Endometrium (tissue), 2 donors: ENCODE measurements at regions not wholly inside any gene's neighbourhood (a gene's known extent, or its start where the extent isn't known, plus 50 kb on each side); places are given as distances from the start of the nearest gene placed in this dataset.

ENCODE experiments used
- FAIRE-seq: peaks from 2 replicates; lab custom pipeline; 2012; peaks lifted over from hg19 to GRCh38; lab: Jason Lieb, UNC
- donor health status: control.
- donor health status: control.

- no peak for FAIRE-seq
Observed at GRCh38 chr11:11137339-11137738, 215.7 kb downstream of the CSNK2A3 start.

- FAIRE-seq: no peak
Observed at GRCh38 chr11:11135820-11136476, 217.1 kb downstream of the CSNK2A3 start.

GRCh38 chr11:11129118-11129517, 223.9 kb downstream of the CSNK2A3 start:
- no peak for FAIRE-seq

GRCh38 chr11:11125618-11126017, 227.4 kb downstream of the CSNK2A3 start:
- no peak for FAIRE-seq

DNA sequence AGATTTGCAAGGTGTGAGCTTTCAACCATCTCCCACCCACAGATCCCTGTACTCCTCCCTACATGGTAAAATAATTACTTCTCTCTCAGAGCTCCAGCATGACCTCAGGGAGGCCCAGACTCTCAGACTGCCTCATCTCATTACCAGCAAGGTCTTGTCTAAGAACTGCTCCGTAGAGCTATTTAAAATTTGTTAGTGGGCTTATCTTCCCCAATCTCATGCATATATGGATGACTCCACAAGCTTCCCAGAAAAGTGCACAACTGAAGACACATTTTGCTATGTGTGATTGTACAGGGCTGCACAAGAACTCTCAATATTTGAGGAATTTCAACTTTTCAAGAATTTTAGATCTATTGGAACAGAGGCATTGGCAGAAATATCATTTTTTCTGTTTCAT, 230.3 kb downstream of the CSNK2A3 start:
- no peak for FAIRE-seq

DNA sequence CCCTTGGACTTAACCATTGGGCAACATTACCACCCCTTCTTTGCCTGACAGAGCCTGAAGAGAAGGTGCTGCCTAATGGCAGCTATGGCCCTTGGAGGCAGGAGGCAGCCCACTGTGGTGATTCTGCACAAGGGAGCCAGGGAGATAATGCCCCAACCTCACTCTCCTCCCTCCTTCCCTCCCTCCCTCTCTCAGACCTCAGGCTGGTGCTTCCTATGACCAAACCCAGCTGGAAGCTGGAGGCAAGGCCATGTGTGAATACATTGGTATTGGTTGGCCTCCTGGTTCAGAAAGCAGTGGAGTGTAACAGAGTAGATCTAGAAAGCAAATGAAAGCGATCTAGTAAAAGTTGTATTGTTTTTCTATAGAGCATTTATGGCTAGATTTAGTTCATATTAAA, 233.1 kb downstream of the CSNK2A3 start:
- FAIRE-seq: no peak

GRCh38 chr11:11117730-11118129, 235.3 kb downstream of the CSNK2A3 start:
- FAIRE-seq: no peak

- FAIRE-seq: no peak
Observed at GRCh38 chr11:11115475-11115874, 237.6 kb downstream of the CSNK2A3 start.

DNA sequence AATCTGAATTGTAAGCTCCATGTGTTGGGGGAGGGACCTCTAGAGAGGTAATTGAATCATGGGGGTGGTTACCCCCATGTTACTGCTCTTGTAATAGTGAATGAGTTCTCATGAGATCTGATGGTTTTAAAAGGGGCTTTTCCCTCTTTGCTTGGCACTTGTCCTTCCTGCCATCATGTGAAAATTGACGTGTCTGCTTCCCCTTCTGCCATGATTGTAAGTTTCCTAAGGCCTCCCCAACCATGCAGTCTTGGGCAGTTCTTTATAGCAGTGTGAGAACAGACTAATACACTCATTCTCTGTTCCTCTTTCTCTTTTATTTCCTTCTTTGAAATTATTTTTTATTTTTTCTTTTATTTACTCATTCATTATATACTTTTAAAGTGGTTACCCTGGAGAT, 239.4 kb downstream of the CSNK2A3 start:
- no peak for FAIRE-seq

DNA sequence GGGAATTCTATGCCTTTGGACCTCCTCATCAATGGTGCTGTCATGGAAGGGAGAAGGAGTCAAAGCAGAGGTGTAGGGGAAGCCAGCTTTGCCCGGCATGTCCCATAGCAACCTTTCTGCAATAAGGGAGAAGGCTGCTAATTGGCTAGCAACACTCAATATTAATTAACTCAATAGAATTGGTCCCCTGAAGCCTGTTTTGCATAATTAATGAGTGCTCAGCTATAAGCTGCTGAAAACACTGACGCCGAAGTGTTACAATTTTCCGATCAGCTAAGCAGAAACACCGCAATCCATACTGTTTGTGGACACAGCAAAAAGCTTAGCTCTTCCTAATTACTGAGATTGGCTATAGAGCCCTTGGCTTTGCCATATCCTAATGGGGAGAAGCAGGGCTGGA, 245.0 kb downstream of the CSNK2A3 start:
- no peak for FAIRE-seq

DNA sequence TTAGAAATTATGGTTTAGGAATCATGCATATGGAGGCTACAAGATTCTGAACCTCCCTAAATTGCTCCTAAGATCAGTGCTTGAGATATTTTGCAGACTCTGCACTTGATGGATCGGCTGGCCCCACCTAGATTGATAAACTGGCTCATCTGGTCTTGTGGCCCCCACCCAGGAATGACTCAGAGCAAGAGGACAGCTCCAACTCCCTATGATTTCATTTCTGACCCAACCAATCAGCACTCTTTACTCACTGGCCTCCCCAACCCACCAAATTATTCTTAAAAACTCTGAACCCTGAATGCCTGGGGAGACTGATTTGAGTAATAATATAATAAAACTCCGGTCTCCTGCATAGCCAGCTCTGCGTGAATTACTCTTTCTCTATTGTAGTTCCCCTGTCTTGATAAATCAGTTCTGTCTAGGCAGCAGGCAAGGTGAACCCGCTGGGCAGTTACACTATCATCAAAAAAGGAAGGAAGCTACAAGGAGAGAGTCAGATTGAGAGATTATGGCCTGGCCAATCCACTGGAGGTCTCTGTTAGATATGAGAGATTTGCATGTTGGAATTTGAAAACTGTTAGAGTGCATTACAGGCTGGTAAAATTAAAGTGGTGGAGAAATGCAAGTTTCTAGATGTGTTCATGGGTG, 245.8 kb downstream of the CSNK2A3 start:
- no peak for FAIRE-seq

DNA sequence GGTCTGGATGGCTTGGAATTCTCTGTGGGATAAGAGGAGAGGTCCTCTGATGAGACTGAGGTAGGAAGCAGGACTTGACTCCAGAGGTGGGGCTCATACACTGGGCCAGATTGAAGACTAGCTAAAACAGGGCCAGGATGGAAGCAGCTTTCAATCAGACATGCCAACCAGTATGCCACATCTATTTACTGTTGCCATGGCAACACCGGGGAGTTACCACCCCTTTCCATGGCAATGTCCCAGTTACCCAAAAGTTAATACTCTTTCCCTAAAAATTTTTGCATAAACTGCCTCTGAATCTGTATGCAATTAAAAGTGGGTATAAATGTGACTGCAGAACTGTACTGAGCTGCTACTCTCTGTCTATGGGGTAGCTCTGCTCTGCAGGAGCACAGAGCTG, 247.5 kb upstream of the ZBED5 start:
- no peak for FAIRE-seq

GRCh38 chr11:11095831-11096723, 238.2 kb upstream of the ZBED5 start:
- no peak for FAIRE-seq

GRCh38 chr11:11090495-11090894, 232.6 kb upstream of the ZBED5 start:
- no peak for FAIRE-seq

- FAIRE-seq: no peak
Observed at GRCh38 chr11:11089805-11090204, 232.0 kb upstream of the ZBED5 start.

GRCh38 chr11:11086979-11087378, 229.1 kb upstream of the ZBED5 start:
- no peak for FAIRE-seq

- no peak for FAIRE-seq
Observed at GRCh38 chr11:11085580-11085979, 227.7 kb upstream of the ZBED5 start.

GRCh38 chr11:11084337-11084736, 226.5 kb upstream of the ZBED5 start:
- no peak for FAIRE-seq

GRCh38 chr11:11083441-11083840, 225.6 kb upstream of the ZBED5 start:
- no peak for FAIRE-seq

GRCh38 chr11:11082646-11083045, 224.8 kb upstream of the ZBED5 start:
- FAIRE-seq: no peak

DNA sequence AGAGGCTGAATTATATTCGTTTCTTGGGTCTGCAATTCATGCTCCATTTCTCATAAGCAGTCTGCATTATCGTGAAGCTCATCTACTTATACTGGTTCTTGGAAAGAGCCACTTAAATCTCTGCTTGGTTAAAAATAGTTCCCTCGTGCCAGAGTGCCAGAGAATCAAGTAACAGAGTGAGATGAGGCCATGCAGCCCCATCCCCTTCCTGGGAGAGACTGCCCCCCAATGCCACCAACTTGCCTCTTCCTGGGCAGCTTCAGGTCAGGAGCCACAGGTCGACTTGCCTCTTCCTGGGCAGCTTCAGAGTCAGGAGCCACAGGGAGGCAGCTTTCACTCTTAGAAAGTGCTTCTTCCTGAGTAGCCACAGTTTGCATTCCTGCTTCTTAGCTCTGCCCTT, 223.9 kb upstream of the ZBED5 start:
- FAIRE-seq: no peak

DNA sequence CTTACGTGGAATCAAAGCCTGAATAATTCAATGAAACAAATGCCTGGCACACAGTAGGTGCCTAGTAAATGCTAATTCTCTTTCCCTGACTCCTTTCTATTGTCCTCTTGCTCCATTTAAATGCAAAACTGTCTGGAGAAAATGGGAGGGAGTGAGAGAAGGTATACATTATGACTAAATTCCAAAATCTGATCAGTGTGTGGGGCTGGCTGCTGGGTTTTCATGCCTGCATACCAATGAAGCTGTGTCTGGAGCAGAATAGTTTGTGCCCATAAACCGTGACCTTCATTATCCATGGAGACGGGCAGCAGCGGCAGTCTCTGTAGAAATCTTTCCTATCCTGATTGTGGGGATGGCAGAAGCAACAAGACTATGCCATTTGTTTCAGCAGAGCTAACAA, 223.4 kb upstream of the ZBED5 start:
- FAIRE-seq: no peak
